ENCODE measurements at regions not wholly inside any gene's neighbourhood (a gene's known extent, or its start where the extent isn't known, plus 50 kb on each side); places are given as distances from the start of the nearest gene placed in this dataset.

- Mint-ChIP-seq H3K9me3 (peaks cover 0 to 5% (median 0%) of the 10 kb centered on the region in 7 donors), H3K36me3 (no peaks in the 10 kb centered on the region), H3K27me3 (peaks cover 10% of the 10 kb centered on the region), H3K4me1 (no peaks in the 10 kb centered on the region), H3K4me3 (no peak overlapping the region), H3K27ac (no peak overlapping the region)
- no peak overlapping the region for H3K4me3 ChIP-seq (ENCODE audit: low read depth, low read length)
- no peak overlapping the region for H3K27ac ChIP-seq (ENCODE audit: insufficient read depth, low read length, poor library complexity, severe bottlenecking)
- no peaks in the 10 kb centered on the region for H3K4me1 ChIP-seq (ENCODE audit: control insufficient read depth, insufficient read depth, low read length, poor library complexity, severe bottlenecking)
- ATAC-seq (ENCODE audit: low read depth in 2 of 2): no peak
- H3K9me3 ChIP-seq (ENCODE audit: control insufficient read depth in 2 of 2, low read length in 2 of 2): no peaks in the 10 kb centered on the region
- DNase-seq: no peak
- no peaks in the 10 kb centered on the region for H3K27me3 ChIP-seq (ENCODE audit: control insufficient read depth, insufficient read depth, low read length)
- no peaks in the 10 kb centered on the region for H3K36me3 ChIP-seq (ENCODE audit: control insufficient read depth, insufficient read depth, low read length)
Observed at GRCh38 chr13:47036294-47037008, 139.6 kb upstream of the HTR2A start.

- Histone ChIP-seq H3K4me3 (ENCODE audit: low read depth, low read length) (no peak overlapping the region), H3K36me3 (ENCODE audit: control insufficient read depth, insufficient read depth, low read length) (no peaks in the 10 kb centered on the region), H3K27ac (ENCODE audit: insufficient read depth, low read length, poor library complexity, severe bottlenecking) (no peak overlapping the region), H3K27me3 (ENCODE audit: control insufficient read depth, insufficient read depth, low read length) (no peaks in the 10 kb centered on the region), H3K4me1 (ENCODE audit: control insufficient read depth, insufficient read depth, low read length, poor library complexity, severe bottlenecking) (no peaks in the 10 kb centered on the region), H3K9me3 (ENCODE audit: control insufficient read depth in 2 of 2, low read length in 2 of 2) (no peaks in the 10 kb centered on the region)
- H3K27me3 Mint-ChIP-seq: peaks cover 10% of the 10 kb centered on the region
- H3K27ac Mint-ChIP-seq: no peak overlapping the region
- H3K36me3 Mint-ChIP-seq: no peaks in the 10 kb centered on the region
- DNase-seq (no peak), ATAC-seq (ENCODE audit: low read depth in 2 of 2) (no peak)
- H3K4me3 Mint-ChIP-seq: peak overlapping the region in 1 of 4 donors; percentile 17
- no peaks in the 10 kb centered on the region for H3K4me1 Mint-ChIP-seq
- H3K9me3 Mint-ChIP-seq: peaks cover 0 to 3% (median 0%) of the 10 kb centered on the region in 7 donors
Observed at GRCh38 chr13:47033216-47033615, 136.4 kb upstream of the HTR2A start.

DNA sequence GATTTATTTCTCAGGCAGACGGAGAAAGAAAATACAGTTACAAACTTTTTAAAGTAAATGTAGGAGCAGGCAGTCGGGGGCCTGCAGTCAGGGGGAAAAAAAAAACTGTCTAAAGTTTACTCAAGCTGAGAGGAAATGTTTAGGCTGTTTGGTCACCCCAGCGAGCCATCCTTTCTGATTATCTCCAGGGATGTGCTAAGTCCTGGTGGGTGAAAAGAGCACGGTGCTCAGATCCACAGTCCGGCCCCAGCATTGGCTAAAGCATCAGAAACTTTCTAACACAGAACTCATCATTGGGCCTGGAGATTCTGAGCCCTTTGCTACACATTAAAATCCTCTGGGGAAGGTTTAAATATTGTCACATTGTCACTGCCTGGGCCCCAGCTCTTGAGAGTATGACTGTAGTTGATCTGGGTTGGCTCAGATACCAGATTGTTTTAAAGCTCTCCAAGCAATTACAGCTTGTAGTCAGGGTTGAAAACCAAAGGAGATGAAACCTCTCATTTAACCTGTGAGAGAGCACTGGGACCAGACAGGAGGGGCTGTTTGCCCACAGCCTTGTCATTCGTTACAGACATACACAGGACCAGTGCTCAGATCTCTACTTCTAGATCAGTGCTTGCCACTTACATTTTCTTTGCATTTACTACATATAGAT lies 131.1 kb upstream of the HTR2A start:
- H3K27ac Mint-ChIP-seq: no peak overlapping the region
- DNase-seq (no peak), ATAC-seq (ENCODE audit: low read depth in 2 of 2) (no peak)
- no peaks in the 10 kb centered on the region for H3K4me1 Mint-ChIP-seq
- H3K27me3 Mint-ChIP-seq: no peaks in the 10 kb centered on the region
- no peak overlapping the region for H3K4me3 ChIP-seq (ENCODE audit: low read depth, low read length)
- H3K36me3 Mint-ChIP-seq: no peaks in the 10 kb centered on the region
- no peaks in the 10 kb centered on the region for H3K27me3 ChIP-seq (ENCODE audit: control insufficient read depth, insufficient read depth, low read length)
- H3K27ac ChIP-seq (ENCODE audit: insufficient read depth, low read length, poor library complexity, severe bottlenecking): no peak overlapping the region
- no peaks in the 10 kb centered on the region for H3K4me1 ChIP-seq (ENCODE audit: control insufficient read depth, insufficient read depth, low read length, poor library complexity, severe bottlenecking)
- H3K4me3 Mint-ChIP-seq: no peak overlapping the region
- no peaks in the 10 kb centered on the region for H3K9me3 ChIP-seq (ENCODE audit: control insufficient read depth in 2 of 2, low read length in 2 of 2)
- H3K9me3 Mint-ChIP-seq: peaks cover 0 to under 1% (median 0%) of the 10 kb centered on the region in 7 donors
- no peaks in the 10 kb centered on the region for H3K36me3 ChIP-seq (ENCODE audit: control insufficient read depth, insufficient read depth, low read length)

DNA sequence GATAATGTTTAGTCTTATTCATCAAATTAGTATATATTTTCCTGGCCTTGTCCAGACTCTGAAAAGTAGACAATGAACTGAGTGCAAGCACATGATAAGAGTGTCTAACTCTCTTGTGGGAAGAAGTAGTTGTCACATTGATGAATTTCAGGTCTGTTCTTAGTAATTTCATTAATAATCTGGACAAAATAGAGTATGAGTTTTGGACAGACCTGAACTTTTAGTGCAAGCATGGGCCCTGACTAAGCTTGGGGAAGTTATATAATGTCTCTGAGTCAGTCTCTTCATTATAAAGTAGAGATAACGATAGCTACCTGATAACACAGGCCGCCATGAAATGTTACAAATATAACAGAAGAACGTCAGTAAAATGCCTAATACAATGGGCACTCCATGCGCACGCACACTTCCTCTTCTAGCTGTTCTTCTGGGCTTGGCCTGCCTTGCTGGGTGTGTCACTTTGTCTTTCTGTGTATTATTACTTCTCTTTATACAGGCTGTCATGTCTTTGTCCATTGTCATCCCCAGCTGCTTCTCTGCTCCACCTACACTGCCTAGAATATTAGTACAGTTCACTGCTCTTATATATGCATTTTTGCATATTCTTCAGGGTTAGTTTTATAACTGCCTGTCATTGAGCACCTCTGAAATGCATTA lies 129.1 kb upstream of the HTR2A start:
- no peaks in the 10 kb centered on the region for H3K36me3 Mint-ChIP-seq
- ATAC-seq (ENCODE audit: low read depth in 2 of 2): no peak
- no peaks in the 10 kb centered on the region for H3K4me1 Mint-ChIP-seq
- Histone ChIP-seq H3K4me3 (ENCODE audit: low read depth, low read length) (no peak overlapping the region), H3K27me3 (ENCODE audit: control insufficient read depth, insufficient read depth, low read length) (no peaks in the 10 kb centered on the region), H3K27ac (ENCODE audit: insufficient read depth, low read length, poor library complexity, severe bottlenecking) (no peak overlapping the region), H3K9me3 (ENCODE audit: control insufficient read depth in 2 of 2, low read length in 2 of 2) (no peaks in the 10 kb centered on the region), H3K36me3 (ENCODE audit: control insufficient read depth, insufficient read depth, low read length) (no peaks in the 10 kb centered on the region), H3K4me1 (ENCODE audit: control insufficient read depth, insufficient read depth, low read length, poor library complexity, severe bottlenecking) (no peaks in the 10 kb centered on the region)
- no peak overlapping the region for H3K4me3 Mint-ChIP-seq
- no peak for DNase-seq
- no peak overlapping the region for H3K27ac Mint-ChIP-seq
- H3K27me3 Mint-ChIP-seq: no peaks in the 10 kb centered on the region
- peaks cover 0 to 4% (median 0%) of the 10 kb centered on the region in 7 donors for H3K9me3 Mint-ChIP-seq

DNA sequence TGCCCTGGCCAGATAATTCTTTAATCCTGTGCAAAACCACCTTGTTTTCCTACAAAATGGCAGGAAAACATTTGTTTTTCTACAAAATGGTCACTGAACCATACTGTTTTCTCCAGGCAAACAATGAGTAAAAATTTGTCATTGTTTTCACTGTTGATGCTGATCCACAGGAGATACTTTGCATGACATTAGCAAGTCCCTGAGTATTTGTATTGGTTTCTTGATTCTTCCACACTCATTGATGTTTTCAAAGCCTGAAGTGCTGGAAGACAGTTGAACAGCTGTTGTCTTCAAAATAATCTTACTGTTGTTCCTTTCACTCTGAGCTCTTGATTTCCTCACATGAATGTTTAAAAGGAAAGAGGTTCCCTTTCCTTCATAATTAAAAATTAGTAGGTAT lies 123.1 kb upstream of the HTR2A start:
- H3K27me3 Mint-ChIP-seq: no peaks in the 10 kb centered on the region
- Histone ChIP-seq H3K4me1 (ENCODE audit: control insufficient read depth, insufficient read depth, low read length, poor library complexity, severe bottlenecking) (no peaks in the 10 kb centered on the region), H3K9me3 (ENCODE audit: control insufficient read depth in 2 of 2, low read length in 2 of 2) (no peaks in the 10 kb centered on the region), H3K27ac (ENCODE audit: insufficient read depth, low read length, poor library complexity, severe bottlenecking) (no peak overlapping the region), H3K27me3 (ENCODE audit: control insufficient read depth, insufficient read depth, low read length) (no peaks in the 10 kb centered on the region), H3K36me3 (ENCODE audit: control insufficient read depth, insufficient read depth, low read length) (no peaks in the 10 kb centered on the region), H3K4me3 (ENCODE audit: low read depth, low read length) (no peak overlapping the region)
- H3K4me1 Mint-ChIP-seq: no peaks in the 10 kb centered on the region
- H3K4me3 Mint-ChIP-seq: no peak overlapping the region
- peak overlapping the region in 1 of 3 donors; percentile 1 for H3K27ac Mint-ChIP-seq
- DNase-seq (no peak), ATAC-seq (ENCODE audit: low read depth in 2 of 2) (no peak)
- no peaks in the 10 kb centered on the region for H3K36me3 Mint-ChIP-seq
- H3K9me3 Mint-ChIP-seq: peaks cover 0 to 7% (median 2%) of the 10 kb centered on the region in 7 donors

GRCh38 chr13:47017476-47017875 lies 120.6 kb upstream of the HTR2A start:
- Mint-ChIP-seq H3K4me3 (no peak overlapping the region), H3K9me3 (peaks cover 0 to 7% (median 2%) of the 10 kb centered on the region in 7 donors), H3K36me3 (no peaks in the 10 kb centered on the region), H3K4me1 (no peaks in the 10 kb centered on the region), H3K27me3 (no peaks in the 10 kb centered on the region), H3K27ac (no peak overlapping the region)
- no peaks in the 10 kb centered on the region for H3K9me3 ChIP-seq (ENCODE audit: control insufficient read depth in 2 of 2, low read length in 2 of 2)
- ATAC-seq (ENCODE audit: low read depth in 2 of 2) (no peak), DNase-seq (no peak)
- no peaks in the 10 kb centered on the region for H3K36me3 ChIP-seq (ENCODE audit: control insufficient read depth, insufficient read depth, low read length)
- no peak overlapping the region for H3K4me3 ChIP-seq (ENCODE audit: low read depth, low read length)
- no peaks in the 10 kb centered on the region for H3K27me3 ChIP-seq (ENCODE audit: control insufficient read depth, insufficient read depth, low read length)
- H3K4me1 ChIP-seq (ENCODE audit: control insufficient read depth, insufficient read depth, low read length, poor library complexity, severe bottlenecking): no peaks in the 10 kb centered on the region
- no peak overlapping the region for H3K27ac ChIP-seq (ENCODE audit: insufficient read depth, low read length, poor library complexity, severe bottlenecking)

DNA sequence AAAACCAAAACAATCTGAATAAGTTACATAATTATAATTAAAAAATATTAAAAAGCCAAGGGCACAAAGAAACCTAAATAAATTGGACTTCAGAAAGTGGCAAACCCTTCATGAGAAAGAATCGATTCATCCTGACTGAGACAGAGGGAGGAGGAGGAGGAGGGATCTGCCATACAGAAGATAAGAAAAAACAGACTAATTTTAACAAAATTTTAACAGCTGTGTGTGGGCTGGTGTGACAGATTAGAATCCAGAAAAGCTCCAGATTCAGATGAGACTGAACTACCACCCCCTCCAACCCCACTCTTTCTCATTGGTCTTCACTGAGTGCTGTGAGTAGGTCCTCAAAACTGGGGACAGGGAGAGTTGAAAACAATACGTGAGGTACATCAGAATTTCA lies 111.5 kb upstream of the HTR2A start:
- Mint-ChIP-seq H3K36me3 (no peaks in the 10 kb centered on the region), H3K9me3 (no peaks in the 10 kb centered on the region), H3K27ac (no peak overlapping the region), H3K27me3 (peaks cover 5% of the 10 kb centered on the region), H3K4me3 (no peak overlapping the region), H3K4me1 (peaks cover 0 to 2% (median 0%) of the 10 kb centered on the region in 4 donors)
- Histone ChIP-seq H3K4me1 (ENCODE audit: control insufficient read depth, insufficient read depth, low read length, poor library complexity, severe bottlenecking) (no peaks in the 10 kb centered on the region), H3K4me3 (ENCODE audit: low read depth, low read length) (no peak overlapping the region), H3K36me3 (ENCODE audit: control insufficient read depth, insufficient read depth, low read length) (no peaks in the 10 kb centered on the region), H3K27me3 (ENCODE audit: control insufficient read depth, insufficient read depth, low read length) (no peaks in the 10 kb centered on the region), H3K9me3 (ENCODE audit: control insufficient read depth in 2 of 2, low read length in 2 of 2) (no peaks in the 10 kb centered on the region), H3K27ac (ENCODE audit: insufficient read depth, low read length, poor library complexity, severe bottlenecking) (no peak overlapping the region)
- DNase-seq (no peak), ATAC-seq (ENCODE audit: low read depth in 2 of 2) (no peak)

All from CD4-positive, CD25-positive, alpha-beta regulatory T cell (primary cell).